ENCODE measurements at regions not wholly inside any gene's neighbourhood (a gene's known extent, or its start where the extent isn't known, plus 50 kb on each side); places are given as distances from the start of the nearest gene placed in this dataset.
A peak's percentile ranks its signal among the peaks of the same experiment; 100 is the strongest.

- no peak overlapping the region for H2BK5ac ChIP-seq (ENCODE audit: low read length)
- no peaks in the 10 kb centered on the region for H3K79me1 ChIP-seq (ENCODE audit: low read depth, low read length)
- no peak overlapping the region for H3K4me2 ChIP-seq (ENCODE audit: insufficient read depth, low read length, poor library complexity, severe bottlenecking)
- no peak overlapping the region for H3K23ac ChIP-seq (ENCODE audit: low read depth, low read length, poor library complexity)
- H3K18ac ChIP-seq (ENCODE audit: low read length): no peak overlapping the region
- no peak overlapping the region for H3K4me3 ChIP-seq (ENCODE audit: low read length in 2 of 2)
- no peak overlapping the region for H2BK12ac ChIP-seq (ENCODE audit: low read length)
- H2AK5ac ChIP-seq (ENCODE audit: low read depth, low read length): no peak overlapping the region
- H3K27me3 ChIP-seq (ENCODE audit: control insufficient read depth in 3 of 3, insufficient read depth in 3 of 3, low read depth in 1 of 3, low read length in 3 of 3): no peaks in the 10 kb centered on the region
- H4K8ac ChIP-seq (ENCODE audit: low read depth, low read length): no peak overlapping the region
- H3K14ac ChIP-seq (ENCODE audit: low read length): no peak overlapping the region
- H3K27ac ChIP-seq (replicated peaks; ENCODE audit: low read length): no peak overlapping the region
- no peak overlapping the region for H4K91ac ChIP-seq (ENCODE audit: low read depth, low read length, poor library complexity)
- H2BK120ac ChIP-seq (ENCODE audit: low read depth, low read length): no peak overlapping the region
- no CpG with 5 or more reads among the region's 5 CpGs for WGBS, 2 donors (ENCODE audit: extremely low coverage in 2 of 2, insufficient read length in 2 of 2, insufficient replicate concordance in 1 of 2)
- DNase-seq (ENCODE audit: low spot score): no peak
- H3K9me3 ChIP-seq (replicated peaks in 1 of 2; ENCODE audit: control insufficient read depth in 2 of 2, insufficient read depth in 1 of 2, low read depth in 1 of 2, low read length in 2 of 2): peaks cover 0 to 5% of the 10 kb centered on the region in 2 donors
- H3K4me1 ChIP-seq (ENCODE audit: control insufficient read depth in 2 of 2, insufficient read depth in 1 of 2, low read depth in 1 of 2, low read length in 2 of 2): peaks cover 5 to 7% of the 10 kb centered on the region in 2 donors
- H3K4ac ChIP-seq (ENCODE audit: low read length): no peak overlapping the region
- H2BK15ac ChIP-seq (ENCODE audit: low read length): no peak overlapping the region
- H3K9ac ChIP-seq (ENCODE audit: low read depth, low read length, poor library complexity): no peak overlapping the region
- no peak overlapping the region for H2AFZ ChIP-seq (ENCODE audit: low read length)
- H3K36me3 ChIP-seq (replicated peaks in 1 of 2; ENCODE audit: control insufficient read depth in 2 of 2, insufficient read depth in 2 of 2, low read length in 2 of 2): no peaks in the 10 kb centered on the region
Measured at GRCh38 chr4:103370336-103370735, 172.2 kb upstream of the CENPE start.

GRCh38 chr4:103365285-103365684 is 167.1 kb upstream of the CENPE start:
- no CpG with 5 or more reads among the region's 2 CpGs for whole genome bisulfite sequencing, 2 donors (ENCODE audit: extremely low coverage in 2 of 2, insufficient read length in 2 of 2, insufficient replicate concordance in 1 of 2)

GRCh38 chr4:103364083-103364482 is 165.9 kb upstream of the CENPE start:
- Histone ChIP-seq H3K23ac (ENCODE audit: low read depth, low read length, poor library complexity) (no peak overlapping the region), H2AFZ (ENCODE audit: low read length) (no peak overlapping the region), H3K79me1 (ENCODE audit: low read depth, low read length) (no peaks in the 10 kb centered on the region), H4K91ac (ENCODE audit: low read depth, low read length, poor library complexity) (no peak overlapping the region), H3K9me3 (replicated peaks in 1 of 2; ENCODE audit: control insufficient read depth in 2 of 2, insufficient read depth in 1 of 2, low read depth in 1 of 2, low read length in 2 of 2) (peaks cover 4 to 29% of the 10 kb centered on the region in 2 donors), H2AK5ac (ENCODE audit: low read depth, low read length) (no peak overlapping the region), H3K4me2 (ENCODE audit: insufficient read depth, low read length, poor library complexity, severe bottlenecking) (no peak overlapping the region), H2BK12ac (ENCODE audit: low read length) (no peak overlapping the region), H3K4me1 (ENCODE audit: control insufficient read depth in 2 of 2, insufficient read depth in 1 of 2, low read depth in 1 of 2, low read length in 2 of 2) (peaks cover 13 to 27% of the 10 kb centered on the region in 2 donors), H2BK120ac (ENCODE audit: low read depth, low read length) (no peak overlapping the region), H3K36me3 (replicated peaks in 1 of 2; ENCODE audit: control insufficient read depth in 2 of 2, insufficient read depth in 2 of 2, low read length in 2 of 2) (no peaks in the 10 kb centered on the region), H3K9ac (ENCODE audit: low read depth, low read length, poor library complexity) (no peak overlapping the region), H3K27ac (replicated peaks; ENCODE audit: low read length) (peak overlapping the region; percentile 76), H3K4ac (ENCODE audit: low read length) (no peak overlapping the region), H3K4me3 (ENCODE audit: low read length in 2 of 2) (no peak overlapping the region), H2BK15ac (ENCODE audit: low read length) (no peak overlapping the region), H3K27me3 (ENCODE audit: control insufficient read depth in 3 of 3, insufficient read depth in 3 of 3, low read depth in 1 of 3, low read length in 3 of 3) (no peaks in the 10 kb centered on the region), H4K8ac (ENCODE audit: low read depth, low read length) (no peak overlapping the region), H3K18ac (ENCODE audit: low read length) (no peak overlapping the region), H3K14ac (ENCODE audit: low read length) (no peak overlapping the region), H2BK5ac (ENCODE audit: low read length) (no peak overlapping the region)
- WGBS, 2 donors (ENCODE audit: extremely low coverage in 2 of 2, insufficient read length in 2 of 2, insufficient replicate concordance in 1 of 2): no CpG with 5 or more reads among the region's 4 CpGs
- DNase-seq (ENCODE audit: low spot score): peak; percentile 82

More at GRCh38 chr4:103365285-103365684, 167.1 kb upstream of the CENPE start:
- Histone ChIP-seq H3K36me3 (replicated peaks in 1 of 2; ENCODE audit: control insufficient read depth in 2 of 2, insufficient read depth in 2 of 2, low read length in 2 of 2) (no peaks in the 10 kb centered on the region), H3K79me1 (ENCODE audit: low read depth, low read length) (no peaks in the 10 kb centered on the region), H3K9me3 (replicated peaks in 1 of 2; ENCODE audit: control insufficient read depth in 2 of 2, insufficient read depth in 1 of 2, low read depth in 1 of 2, low read length in 2 of 2) (peaks cover 2 to 17% of the 10 kb centered on the region in 2 donors), H3K27ac (replicated peaks; ENCODE audit: low read length) (no peak overlapping the region), H2BK5ac (ENCODE audit: low read length) (no peak overlapping the region), H3K14ac (ENCODE audit: low read length) (no peak overlapping the region), H2AK5ac (ENCODE audit: low read depth, low read length) (no peak overlapping the region), H2BK15ac (ENCODE audit: low read length) (no peak overlapping the region), H3K4me3 (ENCODE audit: low read length in 2 of 2) (no peak overlapping the region), H3K4me2 (ENCODE audit: insufficient read depth, low read length, poor library complexity, severe bottlenecking) (no peak overlapping the region), H2BK12ac (ENCODE audit: low read length) (no peak overlapping the region), H3K23ac (ENCODE audit: low read depth, low read length, poor library complexity) (no peak overlapping the region), H3K27me3 (ENCODE audit: control insufficient read depth in 3 of 3, insufficient read depth in 3 of 3, low read depth in 1 of 3, low read length in 3 of 3) (no peaks in the 10 kb centered on the region), H3K18ac (ENCODE audit: low read length) (no peak overlapping the region), H3K4me1 (ENCODE audit: control insufficient read depth in 2 of 2, insufficient read depth in 1 of 2, low read depth in 1 of 2, low read length in 2 of 2) (peaks cover 13 to 27% of the 10 kb centered on the region in 2 donors), H4K8ac (ENCODE audit: low read depth, low read length) (no peak overlapping the region), H3K4ac (ENCODE audit: low read length) (no peak overlapping the region), H2AFZ (ENCODE audit: low read length) (peak overlapping the region; percentile 27), H3K9ac (ENCODE audit: low read depth, low read length, poor library complexity) (no peak overlapping the region), H2BK120ac (ENCODE audit: low read depth, low read length) (no peak overlapping the region), H4K91ac (ENCODE audit: low read depth, low read length, poor library complexity) (no peak overlapping the region)
- DNase-seq (ENCODE audit: low spot score): peak; percentile 4

DNA sequence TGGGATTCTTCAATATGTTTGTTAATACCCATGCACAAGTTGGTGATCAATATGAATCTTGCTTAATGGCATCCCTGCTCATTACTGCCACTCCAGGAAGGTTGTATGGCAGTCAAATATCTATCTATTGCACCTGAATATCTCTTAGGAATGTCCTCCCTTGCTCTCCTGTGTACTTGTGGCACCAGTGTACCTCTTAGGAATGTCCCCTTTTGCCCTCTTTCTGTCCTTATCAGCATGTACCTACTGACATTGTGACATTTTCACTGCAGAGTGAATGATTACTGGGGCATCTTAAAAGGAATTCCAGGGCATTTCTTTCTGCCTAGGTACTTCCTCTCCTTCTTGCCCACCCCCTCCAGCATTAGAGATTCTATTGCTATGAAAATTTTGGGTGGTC is 163.8 kb upstream of the CENPE start:
- H3K18ac ChIP-seq (ENCODE audit: low read length): no peak overlapping the region
- no peak overlapping the region for H3K4me3 ChIP-seq (ENCODE audit: low read length in 2 of 2)
- H3K79me1 ChIP-seq (ENCODE audit: low read depth, low read length): no peaks in the 10 kb centered on the region
- H3K27ac ChIP-seq (replicated peaks; ENCODE audit: low read length): no peak overlapping the region
- H3K14ac ChIP-seq (ENCODE audit: low read length): no peak overlapping the region
- no peak overlapping the region for H2BK120ac ChIP-seq (ENCODE audit: low read depth, low read length)
- no peak overlapping the region for H3K4me2 ChIP-seq (ENCODE audit: insufficient read depth, low read length, poor library complexity, severe bottlenecking)
- H3K36me3 ChIP-seq (replicated peaks in 1 of 2; ENCODE audit: control insufficient read depth in 2 of 2, insufficient read depth in 2 of 2, low read length in 2 of 2): no peaks in the 10 kb centered on the region
- H4K8ac ChIP-seq (ENCODE audit: low read depth, low read length): no peak overlapping the region
- no peak overlapping the region for H2BK12ac ChIP-seq (ENCODE audit: low read length)
- no peak for DNase-seq (ENCODE audit: low spot score)
- no peak overlapping the region for H2AK5ac ChIP-seq (ENCODE audit: low read depth, low read length)
- no peak overlapping the region for H2BK5ac ChIP-seq (ENCODE audit: low read length)
- no peak overlapping the region for H2BK15ac ChIP-seq (ENCODE audit: low read length)
- H3K4ac ChIP-seq (ENCODE audit: low read length): no peak overlapping the region
- H3K4me1 ChIP-seq (ENCODE audit: control insufficient read depth in 2 of 2, insufficient read depth in 1 of 2, low read depth in 1 of 2, low read length in 2 of 2): peaks cover 13 to 27% of the 10 kb centered on the region in 2 donors
- H3K23ac ChIP-seq (ENCODE audit: low read depth, low read length, poor library complexity): no peak overlapping the region
- no peaks in the 10 kb centered on the region for H3K27me3 ChIP-seq (ENCODE audit: control insufficient read depth in 3 of 3, insufficient read depth in 3 of 3, low read depth in 1 of 3, low read length in 3 of 3)
- H3K9ac ChIP-seq (ENCODE audit: low read depth, low read length, poor library complexity): no peak overlapping the region
- peaks cover 5 to 41% of the 10 kb centered on the region in 2 donors for H3K9me3 ChIP-seq (replicated peaks in 1 of 2; ENCODE audit: control insufficient read depth in 2 of 2, insufficient read depth in 1 of 2, low read depth in 1 of 2, low read length in 2 of 2)
- H4K91ac ChIP-seq (ENCODE audit: low read depth, low read length, poor library complexity): no peak overlapping the region
- peak overlapping the region; percentile 23 for H2AFZ ChIP-seq (ENCODE audit: low read length)
